Gastrocnemius medialis (tissue), 4 donors: ENCODE measurements at regions not wholly inside any gene's neighbourhood (a gene's known extent, or its start where the extent isn't known, plus 50 kb on each side); places are given as distances from the start of the nearest gene placed in this dataset.

Experiments
- ATAC-seq, 2 donors: fragments of 150-250 bp; one replicate each; pipeline ENCODE4 v1.9.1; 2016
- DNase-seq, 2 donors: peaks; one replicate each; pipeline ENCODE4 v3.0.0-alpha.2; 2019
- H3K27ac ChIP-seq, 4 donors: fragments of 200-600 bp; sonication (generic); 1 replicate in 1 of 4; 2 replicates in 3 of 4; pipeline ENCODE4 v1.5.1; 2016 to 2018; ENCODE audit warnings: mild to moderate bottlenecking in 2 of 4, moderate library complexity in 1 of 4
- H3K27me3 ChIP-seq, 3 donors: fragments of 200-600 bp; sonication (generic) in 2 of 3; 1 replicate in 1 of 3; 2 replicates in 2 of 3; pipeline versions ENCODE4 v1.5.1 to v1.6.0; 2016 to 2019; ENCODE audit warnings: mild to moderate bottlenecking in 1 of 3, moderate library complexity in 1 of 3
- H3K36me3 ChIP-seq, 2 donors: fragments of 200-600 bp; sonication (generic) in 1 of 2; one replicate each; pipeline ENCODE4 v1.5.1; 2017 to 2018
- H3K4me1 ChIP-seq, 2 donors: fragments of 200-600 bp; sonication (generic) in 1 of 2; one replicate each; pipeline ENCODE4 v1.5.1; 2016 to 2017; ENCODE audit warnings: mild to moderate bottlenecking in 2 of 2
- H3K4me3 ChIP-seq, 4 donors: fragments of 200-600 bp; sonication (generic) in 3 of 4; 1 replicate in 1 of 4; 2 replicates in 3 of 4; pipeline ENCODE4 v1.5.1; 2016 to 2019; ENCODE audit warnings: mild to moderate bottlenecking in 2 of 4
- H3K9me3 ChIP-seq, 3 donors: fragments of 200-600 bp; sonication (generic) in 2 of 3; 1 replicate in 1 of 3; 2 replicates in 2 of 3; pipeline ENCODE4 v1.5.1; 2016 to 2019
- CTCF ChIP-seq, 5 experiments: fragments of 450-650 bp in 3 of 5; fragments of 200-600 bp in 2 of 5; sonication (generic) in 2 of 5; IDR thresholded peaks in 4 of 5; conservative IDR thresholded peaks in 1 of 5; 1 replicate in 4 of 5; 2 replicates in 1 of 5; pipeline ENCODE4 v1.5.1; 2016 to 2019; ENCODE audit warnings: antibody characterized with exemption in 5 of 5, mild to moderate bottlenecking in 3 of 5, moderate library complexity in 3 of 5
- POLR2A ChIP-seq, 2 donors: fragments of 450-650 bp; IDR thresholded peaks; one replicate each; pipeline ENCODE4 v1.6.1; 2017; ENCODE audit warnings: antibody characterized with exemption in 2 of 2, mild to moderate bottlenecking in 2 of 2, moderate library complexity in 2 of 2
- in situ Hi-C, 4 donors: fragments of 200-750 bp; cut with MboI; loops; one replicate each; pipeline versions ENCODE4 v1.15.0 to v1.8.0; 2017; ENCODE audit warnings: low sequenced_read_pairs in 4 of 4
- intact Hi-C: fragments of 100-400 bp; cut with DNase I; formaldehyde crosslinking; loops from one replicate; pipeline ENCODE4 v1.15.1; 2023; ENCODE audit warnings: low total_unique reads

- ATAC-seq (no peak), DNase-seq (no peak)
- TF ChIP-seq CTCF (IDR thresholded peaks at IDR 0.05 in 4 of 5, conservative IDR thresholded peaks at IDR 0.05 in 1 of 5) (no peak), POLR2A (IDR thresholded peaks at IDR 0.05) (no peak)
- Histone ChIP-seq H3K4me1 (peaks cover 0 to 3% of the 10 kb centered on the region in 2 donors), H3K4me3 (no peak overlapping the region), H3K27ac (no peak overlapping the region), H3K9me3 (peaks cover 0 to 2% (median 0%) of the 10 kb centered on the region in 3 donors), H3K36me3 (no peaks in the 10 kb centered on the region), H3K27me3 (no peaks in the 10 kb centered on the region)
- in situ Hi-C loops = no loop called here
- intact Hi-C loops = no loop called here
Observed at GRCh38 chr6:169034516-169035167, 219.0 kb downstream of the THBS2 start.

GRCh38 chr6:169029861-169030260, 223.8 kb downstream of the THBS2 start:
- ATAC-seq = no peak
- no peaks in the 10 kb centered on the region for H3K9me3 ChIP-seq
- intact Hi-C loops = no loop called here
- H3K36me3 ChIP-seq = no peaks in the 10 kb centered on the region
- H3K27me3 ChIP-seq = no peaks in the 10 kb centered on the region
- no peak overlapping the region for H3K27ac ChIP-seq
- DNase-seq = no peak
- no peaks in the 10 kb centered on the region for H3K4me1 ChIP-seq
- TF ChIP-seq CTCF (IDR thresholded peaks at IDR 0.05 in 4 of 5, conservative IDR thresholded peaks at IDR 0.05 in 1 of 5) (no peak), POLR2A (IDR thresholded peaks at IDR 0.05) (no peak)
- in situ Hi-C loops = no loop called here
- no peak overlapping the region for H3K4me3 ChIP-seq

GRCh38 chr6:169028343-169028742, 225.3 kb downstream of the THBS2 start:
- TF ChIP-seq CTCF (IDR thresholded peaks at IDR 0.05 in 4 of 5, conservative IDR thresholded peaks at IDR 0.05 in 1 of 5) (no peak), POLR2A (IDR thresholded peaks at IDR 0.05) (no peak)
- H3K4me1 ChIP-seq = no peaks in the 10 kb centered on the region
- in situ Hi-C loops (no loop called here), intact Hi-C loops (no loop called here)
- DNase-seq (peak in 1 of 2 donors; percentile 27), ATAC-seq (peak; percentile 26 to 27)
- H3K36me3 ChIP-seq = no peaks in the 10 kb centered on the region
- H3K4me3 ChIP-seq = no peak overlapping the region
- no peaks in the 10 kb centered on the region for H3K27me3 ChIP-seq
- H3K9me3 ChIP-seq = no peaks in the 10 kb centered on the region
- no peak overlapping the region for H3K27ac ChIP-seq

GRCh38 chr6:169026175-169026574, 227.5 kb downstream of the THBS2 start:
- DNase-seq (no peak), ATAC-seq (no peak)
- Histone ChIP-seq H3K4me3 (no peak overlapping the region), H3K36me3 (no peaks in the 10 kb centered on the region), H3K27ac (no peak overlapping the region), H3K9me3 (no peaks in the 10 kb centered on the region), H3K27me3 (no peaks in the 10 kb centered on the region), H3K4me1 (no peaks in the 10 kb centered on the region)
- no peak for TF ChIP-seq CTCF (IDR thresholded peaks at IDR 0.05 in 4 of 5, conservative IDR thresholded peaks at IDR 0.05 in 1 of 5)
- TF ChIP-seq POLR2A (IDR thresholded peaks at IDR 0.05) = no peak
- in situ Hi-C loops (no loop called here), intact Hi-C loops (no loop called here)
